ENCODE measurements at regions not wholly inside any gene's neighbourhood (a gene's known extent, or its start where the extent isn't known, plus 50 kb on each side); places are given as distances from the start of the nearest gene placed in this dataset.

GRCh38 chr2:195359043-195359735 lies 297.8 kb upstream of the SLC39A10 start:
- Histone ChIP-seq H3K9me3 (no peaks in the 10 kb centered on the region), H3K36me3 (no peaks in the 10 kb centered on the region), H3K4me1 (no peaks in the 10 kb centered on the region), H3K27me3 (no peaks in the 10 kb centered on the region), H3K27ac (no peak overlapping the region), H3K4me3 (no peak overlapping the region)
- TF ChIP-seq, protein P1, sequence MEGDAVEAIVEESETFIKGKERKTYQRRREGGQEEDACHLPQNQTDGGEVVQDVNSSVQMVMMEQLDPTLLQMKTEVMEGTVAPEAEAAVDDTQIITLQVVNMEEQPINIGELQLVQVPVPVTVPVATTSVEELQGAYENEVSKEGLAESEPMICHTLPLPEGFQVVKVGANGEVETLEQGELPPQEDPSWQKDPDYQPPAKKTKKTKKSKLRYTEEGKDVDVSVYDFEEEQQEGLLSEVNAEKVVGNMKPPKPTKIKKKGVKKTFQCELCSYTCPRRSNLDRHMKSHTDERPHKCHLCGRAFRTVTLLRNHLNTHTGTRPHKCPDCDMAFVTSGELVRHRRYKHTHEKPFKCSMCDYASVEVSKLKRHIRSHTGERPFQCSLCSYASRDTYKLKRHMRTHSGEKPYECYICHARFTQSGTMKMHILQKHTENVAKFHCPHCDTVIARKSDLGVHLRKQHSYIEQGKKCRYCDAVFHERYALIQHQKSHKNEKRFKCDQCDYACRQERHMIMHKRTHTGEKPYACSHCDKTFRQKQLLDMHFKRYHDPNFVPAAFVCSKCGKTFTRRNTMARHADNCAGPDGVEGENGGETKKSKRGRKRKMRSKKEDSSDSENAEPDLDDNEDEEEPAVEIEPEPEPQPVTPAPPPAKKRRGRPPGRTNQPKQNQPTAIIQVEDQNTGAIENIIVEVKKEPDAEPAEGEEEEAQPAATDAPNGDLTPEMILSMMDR (IDR thresholded peaks at IDR 0.05): no peak
- DNase-seq: no peak
- intact Hi-C loops (cut with DNase I): no loop called here
- 52 to 55% methylated on average over 7 of the region's 7 CpGs for WGBS, 2 donors
- no peak for ATAC-seq
- FAIRE-seq: no peak

DNA sequence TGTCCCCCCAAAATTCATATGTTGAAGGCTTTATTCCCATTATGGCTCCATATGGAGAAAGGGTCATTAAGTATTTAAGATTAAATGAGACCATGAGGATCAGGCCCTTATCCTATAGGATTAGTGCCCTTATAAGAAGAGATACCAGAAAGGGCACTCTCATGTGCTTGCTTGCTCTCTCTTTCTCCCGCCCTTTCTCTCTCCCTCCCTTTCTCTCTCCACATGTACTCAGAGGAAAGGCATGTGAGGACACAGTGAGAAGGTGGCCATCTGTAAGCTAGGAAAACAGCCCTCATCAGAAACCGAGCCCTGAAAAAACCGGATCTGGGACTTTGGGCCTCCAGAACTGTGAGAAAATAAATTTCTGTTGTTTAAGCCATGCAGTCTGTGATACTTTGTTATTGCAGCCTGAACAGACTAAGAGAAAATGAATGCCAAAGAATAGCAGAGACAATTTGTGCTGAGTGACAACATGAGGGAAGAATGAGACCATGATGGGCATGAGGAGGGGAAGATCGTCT lies 300.0 kb upstream of the SLC39A10 start:
- Histone ChIP-seq H3K9me3 (no peaks in the 10 kb centered on the region), H3K4me1 (no peaks in the 10 kb centered on the region), H3K36me3 (no peaks in the 10 kb centered on the region), H3K27ac (no peak overlapping the region), H3K27me3 (no peaks in the 10 kb centered on the region), H3K4me3 (no peak overlapping the region)
- 71 to 84% methylated on average over 4 of the region's 4 CpGs for WGBS, 2 donors
- DNase-seq: no peak
- TF ChIP-seq, protein P1 (IDR thresholded peaks at IDR 0.05): no peak
- no peak for FAIRE-seq
- intact Hi-C loops (cut with DNase I): no loop called here
- no peak for ATAC-seq

GRCh38 chr2:195356026-195356425 lies 301.0 kb upstream of the SLC39A10 start:
- TF ChIP-seq, protein P1 (IDR thresholded peaks at IDR 0.05): no peak
- DNase-seq (no peak), ATAC-seq (no peak), FAIRE-seq (no peak)
- no peak overlapping the region for H3K4me3 ChIP-seq
- no peaks in the 10 kb centered on the region for H3K27me3 ChIP-seq
- H3K36me3 ChIP-seq: no peaks in the 10 kb centered on the region
- no peaks in the 10 kb centered on the region for H3K9me3 ChIP-seq
- H3K27ac ChIP-seq: no peak overlapping the region
- H3K4me1 ChIP-seq: no peaks in the 10 kb centered on the region
- intact Hi-C loops (cut with DNase I): no loop called here
- 15 to 37% methylated on average over 1 of the region's 1 CpG for WGBS, 2 donors

DNA sequence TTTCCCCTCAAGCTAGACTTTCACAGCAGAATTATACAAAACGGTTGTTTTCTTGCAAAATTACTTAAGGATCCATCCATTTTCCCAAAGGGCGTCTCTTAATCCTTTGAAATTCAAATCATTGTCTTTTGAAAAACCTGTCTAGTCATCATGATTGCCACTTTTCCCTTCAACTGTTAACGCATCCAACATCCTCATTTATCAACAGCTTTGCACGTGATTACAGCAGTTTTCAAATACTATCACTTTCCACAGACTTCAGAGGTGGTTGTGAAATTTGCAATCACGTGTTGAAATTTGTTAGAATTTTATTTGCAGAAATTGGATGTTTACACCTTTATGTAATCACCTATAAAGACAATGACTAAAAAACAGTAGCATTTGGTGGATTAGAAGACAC lies 304.4 kb upstream of the SLC39A10 start:
- intact Hi-C loops (cut with DNase I): no loop called here
- WGBS, 2 donors: 37 to 43% methylated on average over 5 of the region's 5 CpGs
- TF ChIP-seq, protein P1 (IDR thresholded peaks at IDR 0.05): no peak
- ATAC-seq (no peak), FAIRE-seq (no peak), DNase-seq (no peak)
- no peaks in the 10 kb centered on the region for H3K4me1 ChIP-seq
- H3K4me3 ChIP-seq: no peak overlapping the region
- no peaks in the 10 kb centered on the region for H3K36me3 ChIP-seq
- no peak overlapping the region for H3K27ac ChIP-seq
- H3K9me3 ChIP-seq: no peaks in the 10 kb centered on the region
- no peaks in the 10 kb centered on the region for H3K27me3 ChIP-seq

DNA sequence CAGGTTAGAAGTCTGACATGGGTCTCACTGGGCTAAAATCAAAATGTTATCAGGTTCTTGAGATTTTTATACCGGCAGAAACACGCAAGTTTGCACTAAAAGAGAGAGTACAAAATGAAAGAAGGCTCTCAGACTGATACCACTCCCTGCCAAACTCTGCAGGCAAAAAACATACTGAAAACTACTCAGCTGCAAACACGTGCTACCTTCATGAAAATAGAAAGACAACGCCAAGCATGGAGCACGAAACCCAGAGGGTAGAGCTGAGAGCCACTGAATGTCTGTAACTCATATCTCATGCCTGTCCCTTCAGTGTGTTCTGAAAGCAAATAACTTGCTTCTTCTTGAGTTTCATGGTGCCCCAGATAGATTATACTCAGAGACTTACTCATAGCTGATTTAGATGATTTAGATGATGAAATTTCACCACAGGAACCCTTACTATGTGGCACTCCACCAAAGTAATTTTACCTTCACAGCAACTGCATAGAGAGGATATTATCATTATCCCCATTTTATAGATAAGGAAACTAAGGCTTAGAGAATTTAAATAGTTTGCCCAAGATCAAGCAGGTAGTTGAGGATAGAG lies 313.0 kb upstream of the SLC39A10 start:
- TF ChIP-seq, protein P1 (IDR thresholded peaks at IDR 0.05): no peak
- H3K4me3 ChIP-seq: no peak overlapping the region
- FAIRE-seq: no peak
- no peaks in the 10 kb centered on the region for H3K27me3 ChIP-seq
- intact Hi-C loops (cut with DNase I): no loop called here
- no peaks in the 10 kb centered on the region for H3K36me3 ChIP-seq
- no peaks in the 10 kb centered on the region for H3K4me1 ChIP-seq
- WGBS, 2 donors: 61 to 70% methylated on average over 5 of the region's 5 CpGs
- H3K27ac ChIP-seq: no peak overlapping the region
- no peak for ATAC-seq
- H3K9me3 ChIP-seq: no peaks in the 10 kb centered on the region
- no peak for DNase-seq
